GM23338 (cell line): ENCODE measurements at regions not wholly inside any gene's neighbourhood (a gene's known extent, or its start where the extent isn't known, plus 50 kb on each side); places are given as distances from the start of the nearest gene placed in this dataset.

Experiments used
- CREB1 ChIP-seq: fragments of 250-450 bp; sonication (Bioruptor Pico); IDR thresholded peaks from 2 replicates; pipeline ENCODE4 v1.5.0; 2020; ENCODE audit warnings: low read depth, mild to moderate bottlenecking, moderate library complexity
- EZH2 ChIP-seq: fragments of 200-600 bp; sonication (generic); IDR thresholded peaks from one replicate; pipeline ENCODE4 v1.8.0; 2017; ENCODE audit warnings: antibody characterized with exemption, mild to moderate bottlenecking, low read depth; ENCODE audit not compliant: unreplicated experiment
- NANOG ChIP-seq: IDR thresholded peaks from 2 replicates; pipeline ENCODE4 v1.6.1; 2016; ENCODE audit warnings: antibody characterized with exemption, borderline replicate concordance
- POLR2AphosphoS5 ChIP-seq: IDR thresholded peaks from 2 replicates; pipeline ENCODE4 v1.6.1; 2016; ENCODE audit warnings: antibody characterized with exemption, low read depth
- TF ChIP-seq, protein P1 (sequence below), 2 experiments: fragments of 200-600 bp in 1 of 2; sonication (generic) in 1 of 2; conservative IDR thresholded peaks; 2 replicates each; pipeline versions ENCODE4 v1.5.1 to v1.6.1; 2016 to 2017; ENCODE audit warnings: antibody characterized with exemption in 2 of 2, low read depth in 2 of 2, mild to moderate bottlenecking in 2 of 2, moderate library complexity in 1 of 2
- TF ChIP-seq, protein P2 (sequence below): IDR thresholded peaks from one replicate; pipeline ENCODE4 v1.6.1; 2018; ENCODE audit warnings: antibody characterized with exemption; ENCODE audit not compliant: unreplicated experiment

DNA sequence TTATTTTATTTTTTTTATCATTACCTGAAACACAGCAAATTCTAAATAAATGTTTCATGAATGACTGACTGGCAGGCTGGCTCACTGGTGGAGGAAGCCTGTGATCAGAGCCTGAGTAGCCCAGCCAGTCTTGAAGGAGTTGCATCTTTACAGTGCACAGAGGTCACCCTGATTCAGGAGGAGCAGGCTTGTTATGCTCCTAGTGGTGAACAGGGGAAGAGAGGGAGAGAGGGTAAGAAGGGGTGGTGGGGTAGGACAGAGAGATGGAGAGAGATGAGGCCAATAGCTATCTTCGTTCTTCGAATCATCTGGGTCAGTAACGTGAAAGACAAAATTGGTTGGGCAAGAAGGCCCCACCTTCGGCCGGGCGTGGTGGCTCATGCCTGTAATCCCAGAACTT is 202.6 kb upstream of the MCTP2 start:
- TF ChIP-seq, protein P1, sequence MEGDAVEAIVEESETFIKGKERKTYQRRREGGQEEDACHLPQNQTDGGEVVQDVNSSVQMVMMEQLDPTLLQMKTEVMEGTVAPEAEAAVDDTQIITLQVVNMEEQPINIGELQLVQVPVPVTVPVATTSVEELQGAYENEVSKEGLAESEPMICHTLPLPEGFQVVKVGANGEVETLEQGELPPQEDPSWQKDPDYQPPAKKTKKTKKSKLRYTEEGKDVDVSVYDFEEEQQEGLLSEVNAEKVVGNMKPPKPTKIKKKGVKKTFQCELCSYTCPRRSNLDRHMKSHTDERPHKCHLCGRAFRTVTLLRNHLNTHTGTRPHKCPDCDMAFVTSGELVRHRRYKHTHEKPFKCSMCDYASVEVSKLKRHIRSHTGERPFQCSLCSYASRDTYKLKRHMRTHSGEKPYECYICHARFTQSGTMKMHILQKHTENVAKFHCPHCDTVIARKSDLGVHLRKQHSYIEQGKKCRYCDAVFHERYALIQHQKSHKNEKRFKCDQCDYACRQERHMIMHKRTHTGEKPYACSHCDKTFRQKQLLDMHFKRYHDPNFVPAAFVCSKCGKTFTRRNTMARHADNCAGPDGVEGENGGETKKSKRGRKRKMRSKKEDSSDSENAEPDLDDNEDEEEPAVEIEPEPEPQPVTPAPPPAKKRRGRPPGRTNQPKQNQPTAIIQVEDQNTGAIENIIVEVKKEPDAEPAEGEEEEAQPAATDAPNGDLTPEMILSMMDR (conservative IDR thresholded peaks at IDR 0.05; ENCODE audit: low read depth in 2 of 2), result peak in 1 of 2 experiments; percentile 23; a peak in 2 of 4 replicates
- TF ChIP-seq, protein P2, sequence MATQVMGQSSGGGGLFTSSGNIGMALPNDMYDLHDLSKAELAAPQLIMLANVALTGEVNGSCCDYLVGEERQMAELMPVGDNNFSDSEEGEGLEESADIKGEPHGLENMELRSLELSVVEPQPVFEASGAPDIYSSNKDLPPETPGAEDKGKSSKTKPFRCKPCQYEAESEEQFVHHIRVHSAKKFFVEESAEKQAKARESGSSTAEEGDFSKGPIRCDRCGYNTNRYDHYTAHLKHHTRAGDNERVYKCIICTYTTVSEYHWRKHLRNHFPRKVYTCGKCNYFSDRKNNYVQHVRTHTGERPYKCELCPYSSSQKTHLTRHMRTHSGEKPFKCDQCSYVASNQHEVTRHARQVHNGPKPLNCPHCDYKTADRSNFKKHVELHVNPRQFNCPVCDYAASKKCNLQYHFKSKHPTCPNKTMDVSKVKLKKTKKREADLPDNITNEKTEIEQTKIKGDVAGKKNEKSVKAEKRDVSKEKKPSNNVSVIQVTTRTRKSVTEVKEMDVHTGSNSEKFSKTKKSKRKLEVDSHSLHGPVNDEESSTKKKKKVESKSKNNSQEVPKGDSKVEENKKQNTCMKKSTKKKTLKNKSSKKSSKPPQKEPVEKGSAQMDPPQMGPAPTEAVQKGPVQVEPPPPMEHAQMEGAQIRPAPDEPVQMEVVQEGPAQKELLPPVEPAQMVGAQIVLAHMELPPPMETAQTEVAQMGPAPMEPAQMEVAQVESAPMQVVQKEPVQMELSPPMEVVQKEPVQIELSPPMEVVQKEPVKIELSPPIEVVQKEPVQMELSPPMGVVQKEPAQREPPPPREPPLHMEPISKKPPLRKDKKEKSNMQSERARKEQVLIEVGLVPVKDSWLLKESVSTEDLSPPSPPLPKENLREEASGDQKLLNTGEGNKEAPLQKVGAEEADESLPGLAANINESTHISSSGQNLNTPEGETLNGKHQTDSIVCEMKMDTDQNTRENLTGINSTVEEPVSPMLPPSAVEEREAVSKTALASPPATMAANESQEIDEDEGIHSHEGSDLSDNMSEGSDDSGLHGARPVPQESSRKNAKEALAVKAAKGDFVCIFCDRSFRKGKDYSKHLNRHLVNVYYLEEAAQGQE, result no peak
- no peak for TF ChIP-seq POLR2AphosphoS5
- no peak for TF ChIP-seq NANOG
- no peak for TF ChIP-seq EZH2
- no peak for TF ChIP-seq CREB1 (CRISPR knock-in tag)
